GM21723 (cell line): ENCODE measurements at regions not wholly inside any gene's neighbourhood (a gene's known extent, or its start where the extent isn't known, plus 50 kb on each side); places are given as distances from the start of the nearest gene placed in this dataset.

Experiments
- ATAC-seq: cut with Tn5 transposase; IDR thresholded peaks from one replicate; pipeline ENCODE4 v1.9.1; 2021; ENCODE audit warnings: mild to moderate bottlenecking, moderate library complexity; ENCODE audit not compliant: unreplicated experiment

- ATAC-seq: no peak
These were observed 97.8 kb downstream of the ZNF674 start for GRCh38 chrX:46447384-46447783.

DNA sequence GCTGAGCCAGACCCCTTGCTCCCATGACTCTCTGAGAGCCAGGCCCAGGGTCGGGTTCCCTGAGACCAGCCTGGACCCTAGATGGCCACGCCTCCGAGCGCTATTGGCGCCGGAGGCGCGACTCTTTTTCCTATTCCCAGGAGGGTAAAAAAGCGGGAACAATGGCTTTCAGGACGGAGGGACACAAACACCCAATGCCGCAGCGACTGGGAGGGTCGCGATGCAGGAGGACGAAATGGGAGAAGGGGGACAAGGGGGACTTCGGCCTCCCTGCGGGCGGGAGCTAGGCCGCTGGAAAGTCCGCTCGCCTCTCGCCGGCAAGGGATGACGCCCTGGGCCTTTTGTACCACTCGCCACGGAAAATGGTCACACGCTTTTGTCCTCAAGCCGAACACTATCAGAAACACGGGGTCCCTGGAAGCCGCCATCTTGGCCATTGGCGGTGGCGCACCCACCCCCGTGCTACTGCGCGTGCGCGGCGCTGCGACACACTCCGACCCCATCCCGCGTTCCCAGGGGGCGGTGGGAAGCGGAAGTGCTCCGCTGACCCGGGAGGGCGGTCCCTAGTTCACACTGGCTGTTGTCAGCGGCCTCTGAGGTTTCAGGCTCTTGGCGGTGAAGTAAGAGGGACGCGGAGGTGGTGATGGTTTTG, 98.4 kb downstream of the ZNF674 start:
- peak; percentile 94 for ATAC-seq

- no peak for ATAC-seq
These were observed 101.2 kb downstream of the ZNF674 start for GRCh38 chrX:46444011-46444410.

GRCh38 chrX:46436744-46437143, 108.5 kb downstream of the ZNF674 start:
- no peak for ATAC-seq

DNA sequence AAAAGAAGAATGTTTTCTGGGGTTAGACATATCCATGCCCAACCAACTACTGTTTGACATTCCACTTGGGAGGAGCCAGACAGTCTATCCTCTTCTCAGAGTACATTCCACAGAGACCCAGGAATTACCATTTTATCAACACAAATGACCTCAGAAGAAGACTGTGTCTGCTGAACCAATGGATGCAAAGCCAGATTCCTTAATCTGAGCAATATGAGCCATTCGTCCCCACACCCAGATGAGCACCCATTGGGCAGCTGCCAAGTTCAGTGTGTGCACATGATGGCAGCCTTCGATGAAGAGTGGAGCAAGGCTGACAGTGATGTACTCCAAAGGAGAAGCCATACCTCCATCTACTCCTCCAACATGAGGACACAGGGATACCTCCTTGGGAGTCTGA, 111.3 kb downstream of the ZNF674 start:
- ATAC-seq: no peak

DNA sequence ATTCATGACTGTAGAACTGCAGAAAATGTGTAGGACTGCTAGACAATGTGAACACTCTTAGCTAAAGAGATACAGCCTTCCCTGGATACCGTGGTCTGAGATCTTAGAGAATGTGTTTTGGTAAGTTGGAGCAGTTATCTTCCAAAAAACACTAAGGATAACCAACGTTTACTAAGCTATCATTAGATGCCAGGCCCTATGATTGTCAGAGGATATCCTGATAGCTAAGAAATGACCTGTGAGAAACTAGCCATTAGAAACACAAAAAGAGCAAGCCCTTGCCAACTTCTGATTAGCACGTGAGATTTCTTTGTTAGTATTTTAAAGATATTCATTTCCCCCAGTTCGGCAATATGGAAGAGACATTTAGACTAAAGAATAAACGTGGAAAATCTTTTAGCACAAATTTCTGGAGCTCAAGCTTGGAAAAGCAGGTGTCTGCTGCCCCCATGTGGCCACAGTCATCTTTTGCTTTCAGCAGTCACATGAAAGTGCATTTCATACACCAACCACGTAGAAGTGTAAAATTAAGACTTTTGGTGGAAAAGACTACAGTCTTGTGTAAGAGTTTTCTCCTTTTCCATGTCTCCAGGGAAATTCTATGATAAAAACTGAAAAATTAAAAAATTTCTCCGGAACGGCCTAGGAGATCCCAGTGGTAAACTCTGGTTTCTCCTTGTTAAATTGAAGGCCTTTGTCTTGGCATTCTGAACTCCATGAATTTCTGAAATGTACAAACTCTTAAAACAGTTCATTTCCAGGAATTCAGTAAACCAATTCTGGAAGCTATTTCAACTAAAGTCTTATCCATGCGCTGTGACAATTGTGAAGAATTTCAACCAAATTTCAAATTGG, 136.4 kb downstream of the ZNF674 start:
- ATAC-seq: no peak

DNA sequence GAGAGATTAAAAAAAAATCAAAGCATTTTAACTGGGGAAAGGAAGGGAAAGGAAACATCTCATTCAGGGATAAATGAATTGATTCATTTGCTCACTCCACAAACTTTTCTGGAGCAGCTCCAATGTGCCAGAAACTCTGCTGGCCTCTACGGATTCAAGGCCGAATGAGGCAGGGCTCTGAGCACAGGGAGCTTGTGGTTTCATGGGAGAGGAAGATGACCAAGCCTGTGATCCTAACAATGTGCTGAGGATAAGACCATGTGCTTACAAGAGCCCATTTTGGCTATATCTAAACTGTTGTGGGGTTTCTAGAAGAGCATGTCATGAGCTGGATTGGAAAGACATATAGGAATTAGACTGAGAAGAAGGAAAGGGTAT, 137.5 kb downstream of the ZNF674 start:
- no peak for ATAC-seq

DNA sequence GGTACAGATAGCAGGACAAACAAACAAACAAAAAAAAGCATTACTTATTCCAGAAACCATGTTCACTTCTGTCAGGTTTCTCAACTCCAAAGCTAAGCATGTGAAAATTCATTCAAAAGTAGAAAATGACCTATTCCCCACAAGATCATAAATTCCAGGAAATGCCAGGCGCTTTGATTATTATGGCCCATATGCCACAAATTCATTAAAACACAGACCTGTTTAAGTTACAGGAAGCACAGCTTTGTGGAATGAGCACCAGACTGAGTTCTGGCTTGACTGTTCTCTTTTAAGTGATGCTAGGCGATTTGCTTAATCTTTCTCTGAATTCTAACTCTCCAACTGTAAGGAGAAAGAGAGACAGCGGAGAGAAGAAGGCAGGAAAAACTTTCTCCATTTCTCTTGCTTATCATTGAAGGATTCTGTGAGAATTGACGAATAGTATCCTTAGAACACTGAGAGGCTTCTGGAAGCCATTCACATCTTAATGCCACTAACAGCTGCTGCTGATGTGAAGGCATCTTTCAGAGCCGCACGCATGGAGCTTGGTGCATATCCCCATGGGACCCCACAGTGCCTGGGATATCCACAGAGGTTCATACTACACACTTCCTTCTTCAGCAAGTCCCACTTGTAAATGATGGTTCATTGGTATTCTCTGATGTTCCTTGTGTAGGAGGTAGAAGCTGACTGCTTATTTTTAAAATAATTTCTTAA, 138.0 kb downstream of the ZNF674 start:
- ATAC-seq: no peak

GRCh38 chrX:46404774-46405173, 140.4 kb downstream of the ZNF674 start:
- ATAC-seq: no peak

DNA sequence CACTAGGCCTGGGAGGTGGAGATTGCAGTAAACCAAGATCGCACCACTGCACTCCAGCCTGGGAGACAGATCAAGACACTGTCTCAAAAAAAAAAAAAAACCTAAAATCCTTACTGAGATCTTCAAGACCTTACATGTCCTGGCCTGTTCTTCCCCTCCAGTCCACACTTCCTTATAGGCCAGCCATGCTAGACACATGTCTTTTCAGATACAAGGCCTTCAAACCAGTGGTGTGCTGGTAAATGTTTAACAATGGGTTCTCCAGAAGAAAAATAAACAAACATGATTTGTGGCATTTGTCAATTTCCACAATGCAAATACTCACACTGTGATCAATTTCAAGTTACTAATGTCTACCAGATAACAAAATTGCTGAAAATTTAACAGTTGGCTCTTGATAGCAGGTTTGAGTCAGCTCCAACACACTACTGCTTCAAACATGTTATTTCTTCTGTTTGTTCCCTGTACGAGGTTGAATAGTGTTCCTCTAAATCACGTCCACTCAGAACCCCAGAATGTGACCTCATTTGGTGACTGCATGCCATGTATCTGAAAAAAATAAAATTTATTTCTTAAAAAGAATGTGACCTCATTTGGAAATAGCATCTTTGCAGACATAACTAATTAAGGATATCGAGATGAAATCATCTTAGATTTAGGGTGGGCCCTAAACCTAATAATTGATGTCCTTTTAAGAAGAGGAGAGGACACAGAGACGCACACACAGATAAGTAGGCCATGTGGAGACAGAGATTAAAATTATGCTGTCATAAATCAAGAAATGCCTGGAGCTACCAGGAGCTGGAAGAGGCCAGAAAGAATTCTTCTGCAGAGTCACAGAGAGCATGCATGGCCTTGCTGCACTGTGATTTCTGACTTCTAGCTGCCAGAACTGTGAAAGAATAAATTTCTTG, 144.4 kb downstream of the ZNF674 start:
- no peak for ATAC-seq

DNA sequence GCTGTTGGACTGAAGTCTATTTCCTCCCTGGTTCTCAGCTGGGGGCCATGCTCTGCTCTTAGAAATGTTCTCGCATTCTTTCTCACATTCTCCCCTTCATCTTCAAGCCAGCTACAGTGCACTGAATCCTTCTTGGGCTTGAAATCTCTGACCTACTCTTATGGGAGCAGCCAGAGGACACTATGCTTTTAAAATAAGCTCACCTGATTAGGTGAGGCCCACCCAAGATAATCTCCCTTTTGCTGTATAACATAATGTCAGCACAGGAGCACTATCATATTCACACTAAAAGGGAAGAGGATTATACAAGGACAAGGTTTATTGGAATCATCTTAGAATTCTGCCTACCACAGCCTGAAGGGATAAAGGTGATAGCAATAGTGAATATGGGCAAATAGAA, 146.3 kb downstream of the ZNF674 start:
- no peak for ATAC-seq

GRCh38 chrX:46398126-46398525, 147.1 kb downstream of the ZNF674 start:
- ATAC-seq: no peak

- no peak for ATAC-seq
These were observed 158.7 kb downstream of the ZNF674 start for GRCh38 chrX:46386511-46386910.

DNA sequence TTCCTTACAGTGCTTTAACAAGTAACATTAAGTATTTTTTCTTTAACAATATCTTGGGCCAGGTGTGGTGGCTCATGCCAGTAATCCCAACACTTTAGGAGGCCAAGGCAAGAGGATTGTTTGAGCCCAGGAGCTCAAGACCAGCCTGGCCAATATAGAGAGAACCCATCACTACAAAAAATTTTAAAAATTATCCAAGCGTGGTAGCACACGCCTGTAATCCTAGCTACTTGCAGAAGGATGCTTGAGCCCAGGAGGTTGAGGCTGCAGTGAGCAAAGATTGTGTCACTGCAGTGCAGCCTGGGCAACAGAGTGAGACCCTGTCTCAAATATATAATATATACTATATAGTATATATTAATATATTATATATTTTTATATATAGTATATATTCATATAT, 162.2 kb downstream of the ZNF674 start:
- ATAC-seq: no peak

- ATAC-seq: no peak
These were observed 162.6 kb downstream of the ZNF674 start for GRCh38 chrX:46382595-46382994.

DNA sequence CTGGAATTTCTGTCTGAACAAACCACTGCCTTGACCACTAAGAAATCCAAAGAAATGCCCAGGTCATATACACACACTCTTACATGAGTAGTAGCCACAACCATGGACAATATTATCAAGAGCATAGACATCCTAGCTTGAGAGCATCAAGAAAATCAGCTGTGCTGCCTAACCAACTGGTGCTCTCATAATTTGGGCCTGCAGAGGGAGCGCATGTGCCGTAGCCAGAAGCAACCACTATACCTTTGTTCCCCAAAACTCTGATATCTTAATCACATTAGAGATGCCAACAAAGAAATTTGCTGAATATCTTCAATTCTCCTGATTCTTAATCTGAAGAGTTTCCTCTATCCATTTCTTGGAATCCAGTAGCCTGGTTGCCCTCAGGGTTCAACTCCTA, 163.6 kb downstream of the ZNF674 start:
- peak; percentile 56 for ATAC-seq

- ATAC-seq: no peak
These were observed 165.0 kb downstream of the ZNF674 start for GRCh38 chrX:46380148-46380752.

GRCh38 chrX:46376246-46376885, 168.9 kb downstream of the ZNF674 start:
- ATAC-seq: no peak

DNA sequence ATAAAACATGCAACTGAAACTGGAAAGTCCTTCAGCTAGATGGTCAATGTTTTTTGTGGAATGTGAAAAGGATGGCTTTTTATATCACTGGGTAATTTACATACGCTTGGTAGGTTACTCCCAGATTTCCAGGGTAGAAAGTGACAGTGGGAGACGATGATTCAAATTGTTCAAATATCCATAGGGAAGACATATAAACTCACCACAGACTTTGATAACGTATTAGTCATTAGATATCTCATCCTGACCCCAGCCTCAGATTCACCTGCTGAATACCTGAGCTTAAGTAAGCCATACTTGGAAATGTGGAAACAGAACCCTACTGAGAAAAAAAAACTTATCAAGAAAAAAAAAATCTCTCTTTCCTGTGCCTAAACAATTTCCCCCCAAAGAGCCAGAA, 169.4 kb downstream of the ZNF674 start:
- no peak for ATAC-seq

- ATAC-seq: no peak
These were observed 170.8 kb downstream of the ZNF674 start for GRCh38 chrX:46374371-46374770.
